Kidney (tissue), 13 donors: ENCODE measurements at regions not wholly inside any gene's neighbourhood (a gene's known extent, or its start where the extent isn't known, plus 50 kb on each side); places are given as distances from the start of the nearest gene placed in this dataset.

ENCODE experiments used
- DNase-seq, 5 donors: peaks; one replicate each; pipeline ENCODE4 v3.0.0-alpha.2; 2013 to 2020
- FAIRE-seq: peaks from 2 replicates; lab custom pipeline; 2012; peaks lifted over from hg19 to GRCh38; lab: Jason Lieb, UNC
- H3K27ac ChIP-seq, 2 donors: one replicate each; pipeline ENCODE4 v1.7.0; 2013; ENCODE audit warnings: low read depth in 2 of 2, low read length in 2 of 2, inconsistent platforms in 1 of 2
- H3K27me3 ChIP-seq: one replicate; pipeline ENCODE4 v1.7.1; 2013; ENCODE audit warnings: low read length, inconsistent platforms; ENCODE audit not compliant: control insufficient read depth, insufficient read depth
- H3K36me3 ChIP-seq, 3 donors: one replicate each; pipeline versions ENCODE4 v1.7.0 to v1.7.1; 2013; ENCODE audit warnings: low read length in 3 of 3, control low read depth in 1 of 3, inconsistent platforms in 1 of 3; ENCODE audit not compliant: insufficient read depth in 3 of 3, control insufficient read depth in 2 of 3
- H3K4me1 ChIP-seq, 3 donors: one replicate each; pipeline versions ENCODE4 v1.7.0 to v1.7.1; 2013; ENCODE audit warnings: low read length in 3 of 3, inconsistent platforms in 1 of 3, low read depth in 1 of 3; ENCODE audit not compliant: control insufficient read depth in 2 of 3, insufficient read depth in 2 of 3
- H3K4me3 ChIP-seq, 3 donors: one replicate each; pipeline versions ENCODE4 v1.7.0 to v1.8.1; 2013; ENCODE audit warnings: low read length in 3 of 3, control low read depth in 1 of 3, inconsistent platforms in 1 of 3
- H3K9ac ChIP-seq, 3 donors: one replicate each; pipeline versions ENCODE4 v1.7.0 to v1.7.1; 2013; ENCODE audit warnings: low read length in 3 of 3, control low read depth in 1 of 3, inconsistent platforms in 1 of 3
- H3K9me3 ChIP-seq, 3 donors: one replicate each; pipeline versions ENCODE4 v1.7.0 to v1.7.1; 2013; ENCODE audit warnings: low read length in 3 of 3, control low read depth in 1 of 3, inconsistent platforms in 1 of 3; ENCODE audit not compliant: control insufficient read depth in 2 of 3, insufficient read depth in 1 of 3
- CTCF ChIP-seq: IDR thresholded peaks from 3 replicates; pipeline ENCODE4 v1.5.1; 2012; ENCODE audit warnings: mild to moderate bottlenecking, moderate library complexity, borderline replicate concordance; ENCODE audit not compliant: insufficient read depth; ENCODE audit errors: extremely low read depth
- intact Hi-C: fragments of 100-400 bp; cut with DNase I; formaldehyde crosslinking; loops from one replicate; pipeline ENCODE4 v1.11.1; 2022
- donor health status: control.
- donor health status: control.
- donor health status: control.
- donor health status: control.
- donor health status: control.
- donor health status: DM: yes; HTN: yes; CAD: no.
- donor health status: Normal renal cell carcinoma (clear cell type).

GRCh38 chr15:26323566-26323965, 449.3 kb downstream of the GABRB3 start:
- H3K4me1 ChIP-seq = no peaks in the 10 kb centered on the region
- no peaks in the 10 kb centered on the region for H3K27me3 ChIP-seq
- no peaks in the 10 kb centered on the region for H3K36me3 ChIP-seq
- DNase-seq (no peak), FAIRE-seq (no peak)
- H3K4me3 ChIP-seq = no peak overlapping the region
- no peak overlapping the region for H3K9ac ChIP-seq
- intact Hi-C loops = no loop called here
- no peaks in the 10 kb centered on the region for H3K9me3 ChIP-seq
- TF ChIP-seq CTCF = no peak
- no peak overlapping the region for H3K27ac ChIP-seq

GRCh38 chr15:26318689-26319088, 454.2 kb downstream of the GABRB3 start:
- no peak overlapping the region for H3K27ac ChIP-seq
- H3K27me3 ChIP-seq = no peaks in the 10 kb centered on the region
- FAIRE-seq (no peak), DNase-seq (no peak)
- no peaks in the 10 kb centered on the region for H3K9me3 ChIP-seq
- H3K9ac ChIP-seq = no peak overlapping the region
- no peak overlapping the region for H3K4me3 ChIP-seq
- H3K4me1 ChIP-seq = no peaks in the 10 kb centered on the region
- intact Hi-C loops = no loop called here
- H3K36me3 ChIP-seq = no peaks in the 10 kb centered on the region
- TF ChIP-seq CTCF = no peak

DNA sequence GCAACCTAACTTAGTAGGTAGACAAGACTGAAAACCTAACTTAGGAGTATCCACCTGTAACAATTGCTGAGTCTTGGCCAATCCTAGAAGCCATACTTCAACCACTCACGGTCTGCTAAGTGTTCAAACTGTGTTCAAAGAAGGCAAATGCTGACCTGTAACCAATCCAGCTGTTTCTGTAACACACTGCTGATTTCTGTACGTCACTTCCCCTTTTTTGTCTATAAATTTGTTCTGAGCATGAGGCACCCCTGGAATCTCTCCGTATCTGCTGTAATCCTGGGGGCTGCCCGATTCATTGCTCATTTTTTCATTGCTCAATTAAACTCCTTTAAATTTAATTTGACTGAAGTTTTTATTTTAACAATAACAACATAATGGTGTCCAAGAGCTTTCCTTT, 451.4 kb upstream of the ATP10A start:
- H3K36me3 ChIP-seq = no peaks in the 10 kb centered on the region
- no peaks in the 10 kb centered on the region for H3K4me1 ChIP-seq
- H3K9ac ChIP-seq = no peak overlapping the region
- H3K27me3 ChIP-seq = no peaks in the 10 kb centered on the region
- no peak for TF ChIP-seq CTCF
- H3K4me3 ChIP-seq = no peak overlapping the region
- DNase-seq (no peak), FAIRE-seq (no peak)
- intact Hi-C loops = no loop called here
- H3K27ac ChIP-seq = no peak overlapping the region
- H3K9me3 ChIP-seq = no peaks in the 10 kb centered on the region

GRCh38 chr15:26311710-26312236, 448.6 kb upstream of the ATP10A start:
- no peak for TF ChIP-seq CTCF
- no peak for FAIRE-seq
- intact Hi-C loops = no loop called here
- Histone ChIP-seq H3K4me1 (no peaks in the 10 kb centered on the region), H3K4me3 (no peak overlapping the region), H3K36me3 (no peaks in the 10 kb centered on the region), H3K9me3 (no peaks in the 10 kb centered on the region), H3K9ac (no peak overlapping the region), H3K27ac (no peak overlapping the region), H3K27me3 (no peaks in the 10 kb centered on the region)
- no peak for DNase-seq
